ENCODE measurements at regions not wholly inside any gene's neighbourhood (a gene's known extent, or its start where the extent isn't known, plus 50 kb on each side); places are given as distances from the start of the nearest gene placed in this dataset.

GRCh38 chr10:80890146-80890545, 352.4 kb downstream of the SH2D4B start:
- TF ChIP-seq, protein P1, sequence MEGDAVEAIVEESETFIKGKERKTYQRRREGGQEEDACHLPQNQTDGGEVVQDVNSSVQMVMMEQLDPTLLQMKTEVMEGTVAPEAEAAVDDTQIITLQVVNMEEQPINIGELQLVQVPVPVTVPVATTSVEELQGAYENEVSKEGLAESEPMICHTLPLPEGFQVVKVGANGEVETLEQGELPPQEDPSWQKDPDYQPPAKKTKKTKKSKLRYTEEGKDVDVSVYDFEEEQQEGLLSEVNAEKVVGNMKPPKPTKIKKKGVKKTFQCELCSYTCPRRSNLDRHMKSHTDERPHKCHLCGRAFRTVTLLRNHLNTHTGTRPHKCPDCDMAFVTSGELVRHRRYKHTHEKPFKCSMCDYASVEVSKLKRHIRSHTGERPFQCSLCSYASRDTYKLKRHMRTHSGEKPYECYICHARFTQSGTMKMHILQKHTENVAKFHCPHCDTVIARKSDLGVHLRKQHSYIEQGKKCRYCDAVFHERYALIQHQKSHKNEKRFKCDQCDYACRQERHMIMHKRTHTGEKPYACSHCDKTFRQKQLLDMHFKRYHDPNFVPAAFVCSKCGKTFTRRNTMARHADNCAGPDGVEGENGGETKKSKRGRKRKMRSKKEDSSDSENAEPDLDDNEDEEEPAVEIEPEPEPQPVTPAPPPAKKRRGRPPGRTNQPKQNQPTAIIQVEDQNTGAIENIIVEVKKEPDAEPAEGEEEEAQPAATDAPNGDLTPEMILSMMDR (IDR thresholded peaks at IDR 0.05; ENCODE audit: low read depth, low read length), result no peak
- no peak overlapping the region for H3K4me3 ChIP-seq (ENCODE audit: low read depth, low read length)

DNA sequence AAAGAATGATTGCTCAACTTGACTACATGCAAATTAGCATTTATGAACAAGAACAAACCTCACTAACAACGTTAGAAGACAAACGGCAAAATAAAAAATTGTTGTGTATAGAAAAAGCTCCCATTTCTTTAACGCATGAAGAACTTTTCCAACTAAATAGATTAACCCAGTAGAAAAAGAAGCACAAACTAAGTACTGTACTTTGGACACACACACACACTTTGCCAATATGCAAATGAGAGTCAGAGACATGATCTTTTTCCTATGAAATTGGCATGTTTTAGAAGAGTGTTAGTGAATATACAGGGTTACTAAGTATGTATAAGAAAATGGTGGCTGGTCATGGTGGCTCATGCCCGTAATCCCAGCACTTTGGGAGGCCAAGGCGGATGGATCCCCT, 355.6 kb downstream of the SH2D4B start:
- TF ChIP-seq, protein P1 (IDR thresholded peaks at IDR 0.05; ENCODE audit: low read depth, low read length), result no peak
- H3K4me3 ChIP-seq (ENCODE audit: low read depth, low read length), result no peak overlapping the region

GRCh38 chr10:80894311-80894791, 356.6 kb downstream of the SH2D4B start:
- TF ChIP-seq, protein P1 (IDR thresholded peaks at IDR 0.05; ENCODE audit: low read depth, low read length), result no peak
- no peak overlapping the region for H3K4me3 ChIP-seq (ENCODE audit: low read depth, low read length)

- H3K4me3 ChIP-seq (ENCODE audit: low read depth, low read length), result no peak overlapping the region
Observed at GRCh38 chr10:80894797-80895467, 357.2 kb downstream of the SH2D4B start.

GRCh38 chr10:80896076-80896475, 358.4 kb downstream of the SH2D4B start:
- TF ChIP-seq, protein P1 (IDR thresholded peaks at IDR 0.05; ENCODE audit: low read depth, low read length), result no peak
- no peak overlapping the region for H3K4me3 ChIP-seq (ENCODE audit: low read depth, low read length)

More at GRCh38 chr10:80894797-80895467, 357.2 kb downstream of the SH2D4B start:
- TF ChIP-seq, protein P1 (IDR thresholded peaks at IDR 0.05; ENCODE audit: low read depth, low read length), result no peak

DNA sequence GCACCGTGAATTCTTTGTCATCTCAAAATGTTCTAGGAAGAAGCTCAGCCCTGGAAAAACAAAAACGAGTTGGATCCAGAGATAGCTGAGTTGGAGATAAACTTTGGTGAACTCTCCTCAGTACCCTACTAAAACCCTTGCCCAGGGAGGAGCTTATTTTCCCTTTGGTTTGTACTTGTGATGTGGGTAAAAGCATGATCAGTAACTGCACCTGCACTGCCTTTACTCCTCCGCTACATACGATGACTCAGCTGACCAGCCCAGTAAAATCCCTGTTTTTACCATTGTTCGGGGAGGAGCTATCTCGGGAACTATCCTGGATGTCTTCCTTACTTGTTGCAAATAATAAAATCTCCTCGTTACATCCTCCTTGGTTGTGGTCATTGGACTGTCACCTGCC, 359.3 kb downstream of the SH2D4B start:
- TF ChIP-seq, protein P1 (IDR thresholded peaks at IDR 0.05; ENCODE audit: low read depth, low read length), result no peak
- H3K4me3 ChIP-seq (ENCODE audit: low read depth, low read length), result no peak overlapping the region

- TF ChIP-seq, protein P1 (IDR thresholded peaks at IDR 0.05; ENCODE audit: low read depth, low read length), result no peak
- no peak overlapping the region for H3K4me3 ChIP-seq (ENCODE audit: low read depth, low read length)
Observed at GRCh38 chr10:80900661-80901060, 363.0 kb downstream of the SH2D4B start.

Measured in WI38 (cell line).